ENCODE measurements at regions not wholly inside any gene's neighbourhood (a gene's known extent, or its start where the extent isn't known, plus 50 kb on each side); places are given as distances from the start of the nearest gene placed in this dataset.

DNA sequence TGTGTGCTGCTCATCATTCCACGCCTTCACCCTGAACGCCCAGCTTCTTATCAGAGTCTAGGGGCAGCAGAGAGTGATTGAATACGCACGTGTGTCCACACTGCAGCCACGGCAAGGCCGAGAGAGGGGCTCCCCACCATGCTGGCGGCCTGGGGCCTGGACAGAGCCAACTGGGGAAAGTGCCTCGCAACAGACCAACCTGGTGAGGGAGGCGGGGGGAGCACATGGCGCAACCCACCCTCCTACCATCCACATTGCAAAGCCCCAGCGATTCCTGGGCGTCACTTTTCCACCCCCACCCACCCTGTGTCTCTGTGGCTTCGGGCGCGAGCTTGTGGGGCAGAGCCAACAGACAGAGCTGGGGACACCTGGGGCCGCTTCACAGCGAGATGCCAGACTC is 66.4 kb upstream of the DUSP22 start:
- no peaks in the 10 kb centered on the region for H3K9me3 ChIP-seq (ENCODE audit: control insufficient read depth, low read length)
- no peaks in the 10 kb centered on the region for H3K4me1 ChIP-seq
- H3K79me2 ChIP-seq, result no peaks in the 10 kb centered on the region
- H3K27ac ChIP-seq, result no peak overlapping the region
- no peaks in the 10 kb centered on the region for H3K27me3 ChIP-seq (ENCODE audit: control insufficient read depth, insufficient read depth, low read length)
- TF ChIP-seq, protein P1, sequence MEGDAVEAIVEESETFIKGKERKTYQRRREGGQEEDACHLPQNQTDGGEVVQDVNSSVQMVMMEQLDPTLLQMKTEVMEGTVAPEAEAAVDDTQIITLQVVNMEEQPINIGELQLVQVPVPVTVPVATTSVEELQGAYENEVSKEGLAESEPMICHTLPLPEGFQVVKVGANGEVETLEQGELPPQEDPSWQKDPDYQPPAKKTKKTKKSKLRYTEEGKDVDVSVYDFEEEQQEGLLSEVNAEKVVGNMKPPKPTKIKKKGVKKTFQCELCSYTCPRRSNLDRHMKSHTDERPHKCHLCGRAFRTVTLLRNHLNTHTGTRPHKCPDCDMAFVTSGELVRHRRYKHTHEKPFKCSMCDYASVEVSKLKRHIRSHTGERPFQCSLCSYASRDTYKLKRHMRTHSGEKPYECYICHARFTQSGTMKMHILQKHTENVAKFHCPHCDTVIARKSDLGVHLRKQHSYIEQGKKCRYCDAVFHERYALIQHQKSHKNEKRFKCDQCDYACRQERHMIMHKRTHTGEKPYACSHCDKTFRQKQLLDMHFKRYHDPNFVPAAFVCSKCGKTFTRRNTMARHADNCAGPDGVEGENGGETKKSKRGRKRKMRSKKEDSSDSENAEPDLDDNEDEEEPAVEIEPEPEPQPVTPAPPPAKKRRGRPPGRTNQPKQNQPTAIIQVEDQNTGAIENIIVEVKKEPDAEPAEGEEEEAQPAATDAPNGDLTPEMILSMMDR (IDR thresholded peaks at IDR 0.05), result no peak
- no peak overlapping the region for H3K4me3 ChIP-seq (ENCODE audit: low read depth, low read length)
- no peaks in the 10 kb centered on the region for H3K36me3 ChIP-seq (ENCODE audit: control insufficient read depth, insufficient read depth, low read length)
- H3K4me2 ChIP-seq (ENCODE audit: low read length), result no peak overlapping the region
- H3K9ac ChIP-seq, result no peak overlapping the region
- H2AFZ ChIP-seq, result no peak overlapping the region

DNA sequence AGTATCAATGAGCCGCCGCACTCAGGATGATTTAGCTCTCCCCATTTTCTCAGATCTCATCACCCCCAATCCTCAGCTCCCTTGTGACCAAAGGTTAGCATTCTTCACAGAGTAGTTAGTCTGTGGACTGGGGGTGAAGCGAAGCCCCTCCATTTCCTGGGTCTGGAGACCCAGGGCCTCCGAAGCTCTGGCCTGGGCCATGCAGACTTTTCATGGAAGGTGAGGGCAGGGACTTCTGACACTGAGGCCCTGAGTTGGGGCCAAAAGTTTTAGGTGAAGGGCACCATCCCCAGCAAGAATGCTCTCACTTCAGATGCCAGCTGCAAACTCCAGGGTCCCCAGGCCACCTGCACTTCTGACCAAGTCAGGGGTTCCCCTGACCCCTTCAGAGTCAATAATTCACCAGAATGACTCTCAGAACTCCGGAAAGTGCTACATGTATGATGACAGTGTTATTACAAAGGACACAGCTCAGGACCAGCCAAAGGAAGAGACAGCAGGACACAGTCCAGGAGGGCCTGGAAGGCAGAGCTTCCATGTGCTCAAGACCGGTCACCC is 65.7 kb upstream of the DUSP22 start:
- no peak overlapping the region for H3K4me3 ChIP-seq (ENCODE audit: low read depth, low read length)
- no peak overlapping the region for H3K4me2 ChIP-seq (ENCODE audit: low read length)
- H3K27me3 ChIP-seq (ENCODE audit: control insufficient read depth, insufficient read depth, low read length), result no peaks in the 10 kb centered on the region
- H3K9me3 ChIP-seq (ENCODE audit: control insufficient read depth, low read length), result no peaks in the 10 kb centered on the region
- TF ChIP-seq, protein P1 (IDR thresholded peaks at IDR 0.05), result no peak
- H2AFZ ChIP-seq, result no peak overlapping the region
- no peaks in the 10 kb centered on the region for H3K36me3 ChIP-seq (ENCODE audit: control insufficient read depth, insufficient read depth, low read length)
- H3K79me2 ChIP-seq, result no peaks in the 10 kb centered on the region
- H3K27ac ChIP-seq, result no peak overlapping the region
- H3K4me1 ChIP-seq, result no peaks in the 10 kb centered on the region
- no peak overlapping the region for H3K9ac ChIP-seq

DNA sequence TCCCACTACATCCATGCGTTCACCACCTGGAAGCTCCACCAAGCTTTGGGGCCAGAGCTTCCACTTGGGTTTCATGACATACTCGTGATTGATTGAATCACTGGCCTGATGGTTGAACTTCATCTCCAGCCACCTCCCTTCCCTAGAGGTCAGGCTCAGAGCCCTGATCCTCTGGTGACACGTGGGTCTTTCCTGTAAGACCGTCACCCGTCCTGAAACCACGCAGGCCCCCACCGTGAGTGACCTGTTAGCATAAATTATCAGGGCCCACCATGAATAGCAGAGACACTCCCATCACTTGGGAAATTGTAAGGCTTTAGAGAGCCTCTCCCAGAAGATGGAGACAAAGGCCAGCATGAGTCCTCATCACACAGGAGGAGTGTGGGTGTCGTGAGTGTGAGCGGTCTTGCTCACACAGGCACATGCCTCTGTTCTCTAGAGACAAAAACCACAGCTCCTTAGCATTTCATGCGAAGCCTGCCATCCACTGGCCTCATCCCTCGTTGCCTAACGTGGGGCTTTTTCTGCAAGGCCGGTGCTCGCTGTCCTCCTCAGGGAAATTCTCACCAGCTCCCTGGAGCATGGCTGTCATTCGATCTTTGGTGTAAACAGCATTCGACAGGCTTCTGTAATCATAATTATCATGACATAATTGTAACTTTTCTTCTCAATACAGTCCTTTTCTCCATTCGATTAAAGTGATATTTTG is 65.1 kb upstream of the DUSP22 start:
- no peak overlapping the region for H2AFZ ChIP-seq
- H3K4me2 ChIP-seq (ENCODE audit: low read length), result no peak overlapping the region
- no peak overlapping the region for H3K27ac ChIP-seq
- no peaks in the 10 kb centered on the region for H3K27me3 ChIP-seq (ENCODE audit: control insufficient read depth, insufficient read depth, low read length)
- H3K9ac ChIP-seq, result no peak overlapping the region
- no peaks in the 10 kb centered on the region for H3K79me2 ChIP-seq
- no peak overlapping the region for H3K4me3 ChIP-seq (ENCODE audit: low read depth, low read length)
- no peaks in the 10 kb centered on the region for H3K9me3 ChIP-seq (ENCODE audit: control insufficient read depth, low read length)
- H3K4me1 ChIP-seq, result no peaks in the 10 kb centered on the region
- no peaks in the 10 kb centered on the region for H3K36me3 ChIP-seq (ENCODE audit: control insufficient read depth, insufficient read depth, low read length)
- TF ChIP-seq, protein P1 (IDR thresholded peaks at IDR 0.05), result no peak

DNA sequence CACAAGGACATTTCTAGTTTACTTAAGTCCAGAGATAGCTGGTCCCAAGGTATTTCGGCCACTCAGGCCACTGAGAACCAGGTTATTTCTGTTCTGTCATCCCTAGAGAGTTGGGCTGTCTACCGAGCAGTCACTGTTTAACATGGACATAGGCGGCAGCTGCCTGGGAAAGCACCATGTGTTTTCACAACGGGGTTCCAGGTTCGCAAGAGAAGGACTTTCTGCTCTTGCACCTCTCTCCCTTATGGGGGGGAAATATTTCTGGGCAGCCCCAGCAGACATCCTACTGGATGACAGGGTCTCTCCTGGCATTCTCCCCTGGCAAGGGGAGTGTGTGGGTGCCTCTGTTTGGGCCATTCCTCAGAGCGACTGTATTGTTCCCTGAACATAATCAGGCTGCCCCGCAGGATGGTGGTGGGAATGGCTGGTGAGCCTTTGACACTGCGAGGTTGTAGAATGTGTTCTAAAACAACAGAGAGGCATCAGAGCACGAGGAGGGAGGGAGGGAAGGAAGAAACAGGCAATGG is 64.4 kb upstream of the DUSP22 start:
- no peaks in the 10 kb centered on the region for H3K36me3 ChIP-seq (ENCODE audit: control insufficient read depth, insufficient read depth, low read length)
- H3K4me1 ChIP-seq, result no peaks in the 10 kb centered on the region
- H3K27me3 ChIP-seq (ENCODE audit: control insufficient read depth, insufficient read depth, low read length), result no peaks in the 10 kb centered on the region
- no peak overlapping the region for H3K4me3 ChIP-seq (ENCODE audit: low read depth, low read length)
- no peak overlapping the region for H3K9ac ChIP-seq
- TF ChIP-seq, protein P1 (IDR thresholded peaks at IDR 0.05), result no peak
- no peak overlapping the region for H3K4me2 ChIP-seq (ENCODE audit: low read length)
- no peaks in the 10 kb centered on the region for H3K79me2 ChIP-seq
- H2AFZ ChIP-seq, result no peak overlapping the region
- H3K9me3 ChIP-seq (ENCODE audit: control insufficient read depth, low read length), result no peaks in the 10 kb centered on the region
- H3K27ac ChIP-seq, result no peak overlapping the region

Measured in parathyroid adenoma (tissue), 2 donors.